Lower leg skin (tissue), 4 donors: ENCODE measurements at regions not wholly inside any gene's neighbourhood (a gene's known extent, or its start where the extent isn't known, plus 50 kb on each side); places are given as distances from the start of the nearest gene placed in this dataset.

Experiments
- DNase-seq, 2 donors: peaks; one replicate each; pipeline ENCODE4 v3.0.0-alpha.2; 2019; ENCODE audit warnings: low spot score in 2 of 2
- H3K4me3 ChIP-seq: fragments of 200-600 bp; sonication (generic); 2 replicates; pipeline ENCODE4 v1.5.1; 2017; ENCODE audit warnings: mild to moderate bottlenecking, low read depth; ENCODE audit not compliant: poor library complexity, severe bottlenecking
- POLR2A ChIP-seq, 2 donors: fragments of 450-650 bp; IDR thresholded peaks; one replicate each; pipeline ENCODE4 v1.6.1; 2016 to 2017; ENCODE audit warnings: antibody characterized with exemption in 2 of 2, mild to moderate bottlenecking in 1 of 2, moderate library complexity in 1 of 2
- WGBS, 2 donors: methylation state at CpG; one replicate each; pipeline ENCODE4 v1.1.5; 2018; 5-methylcytosine and 5-hydroxymethylcytosine counted together
- intact Hi-C: fragments of 100-400 bp; cut with DNase I; formaldehyde crosslinking; loops from one replicate; pipeline ENCODE4 v1.15.0; 2023; ENCODE audit warnings: low total_unique reads
- TF ChIP-seq, protein P1 (sequence below), 3 donors: fragments of 450-650 bp; IDR thresholded peaks; one replicate each; pipeline ENCODE4 v1.5.1; 2016; ENCODE audit warnings: antibody characterized with exemption in 3 of 3, mild to moderate bottlenecking in 3 of 3, moderate library complexity in 2 of 3

DNA sequence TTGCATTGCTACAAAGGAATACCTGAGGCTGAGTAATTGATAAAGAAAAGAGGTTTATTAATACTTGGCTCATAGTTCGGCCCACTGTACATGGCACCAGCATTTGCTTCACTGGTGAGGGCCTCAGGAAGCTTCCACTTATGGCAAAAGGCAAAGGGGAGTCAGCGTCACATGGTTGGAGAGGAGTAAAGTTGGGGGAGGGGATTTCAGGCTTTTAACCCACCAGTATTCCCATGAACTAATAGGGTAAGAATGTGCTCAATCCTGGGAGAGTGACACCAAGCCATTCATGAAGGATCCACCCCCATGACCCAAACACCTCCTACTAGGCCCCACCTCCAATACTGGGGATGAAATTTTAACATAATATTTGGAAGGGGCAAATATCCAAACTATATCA, 82.5 kb upstream of the MYCBP2 start:
- no peak for DNase-seq
- no peak overlapping the region for H3K4me3 ChIP-seq
- intact Hi-C loops: no loop called here
- TF ChIP-seq, protein P1, sequence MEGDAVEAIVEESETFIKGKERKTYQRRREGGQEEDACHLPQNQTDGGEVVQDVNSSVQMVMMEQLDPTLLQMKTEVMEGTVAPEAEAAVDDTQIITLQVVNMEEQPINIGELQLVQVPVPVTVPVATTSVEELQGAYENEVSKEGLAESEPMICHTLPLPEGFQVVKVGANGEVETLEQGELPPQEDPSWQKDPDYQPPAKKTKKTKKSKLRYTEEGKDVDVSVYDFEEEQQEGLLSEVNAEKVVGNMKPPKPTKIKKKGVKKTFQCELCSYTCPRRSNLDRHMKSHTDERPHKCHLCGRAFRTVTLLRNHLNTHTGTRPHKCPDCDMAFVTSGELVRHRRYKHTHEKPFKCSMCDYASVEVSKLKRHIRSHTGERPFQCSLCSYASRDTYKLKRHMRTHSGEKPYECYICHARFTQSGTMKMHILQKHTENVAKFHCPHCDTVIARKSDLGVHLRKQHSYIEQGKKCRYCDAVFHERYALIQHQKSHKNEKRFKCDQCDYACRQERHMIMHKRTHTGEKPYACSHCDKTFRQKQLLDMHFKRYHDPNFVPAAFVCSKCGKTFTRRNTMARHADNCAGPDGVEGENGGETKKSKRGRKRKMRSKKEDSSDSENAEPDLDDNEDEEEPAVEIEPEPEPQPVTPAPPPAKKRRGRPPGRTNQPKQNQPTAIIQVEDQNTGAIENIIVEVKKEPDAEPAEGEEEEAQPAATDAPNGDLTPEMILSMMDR (IDR thresholded peaks at IDR 0.05): no peak
- TF ChIP-seq POLR2A (IDR thresholded peaks at IDR 0.05): no peak
- 88 to 100% methylated on average over 2 of the region's 2 CpGs for WGBS, 2 donors

DNA sequence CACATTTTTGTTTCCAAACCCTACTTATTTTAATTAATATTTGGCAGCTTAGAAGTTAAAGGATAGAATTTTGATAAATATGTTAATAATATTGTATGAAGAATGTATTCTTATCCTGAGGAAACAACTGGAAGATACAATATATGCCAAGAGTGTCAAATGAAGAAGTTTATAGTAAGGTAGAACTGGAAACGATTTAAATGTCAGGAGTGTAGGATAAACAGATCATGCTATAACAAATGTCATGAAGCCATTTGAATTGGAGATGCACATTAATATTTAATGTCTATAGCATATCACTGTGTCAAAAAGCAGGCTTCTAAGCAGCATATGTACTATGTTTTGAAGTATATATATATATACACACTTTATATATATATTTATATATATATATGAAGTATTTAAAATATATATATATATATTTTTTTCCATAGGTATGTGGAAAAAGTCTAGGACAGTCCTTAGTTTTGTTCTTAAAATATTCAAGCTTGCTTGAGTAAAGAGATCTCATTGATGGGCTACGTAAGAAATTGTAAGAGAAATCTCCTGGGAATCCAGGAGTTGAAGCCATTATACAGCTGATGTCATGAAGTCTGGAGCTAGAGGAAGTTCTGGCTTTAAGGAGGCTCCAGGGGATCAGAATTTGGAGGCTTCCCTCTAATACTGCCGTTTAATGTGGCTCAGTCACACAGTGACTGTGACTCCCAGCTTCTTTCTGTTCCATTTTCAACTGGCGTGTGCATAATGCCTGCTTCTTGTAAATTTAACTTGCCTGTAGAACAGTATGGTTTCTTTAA, 79.9 kb upstream of the MYCBP2 start:
- no peak overlapping the region for H3K4me3 ChIP-seq
- intact Hi-C loops: no loop called here
- no peak for DNase-seq
- 76 to 82% methylated on average over 4 of the region's 4 CpGs for WGBS, 2 donors
- no peak for TF ChIP-seq POLR2A (IDR thresholded peaks at IDR 0.05)
- TF ChIP-seq, protein P1 (IDR thresholded peaks at IDR 0.05): no peak

DNA sequence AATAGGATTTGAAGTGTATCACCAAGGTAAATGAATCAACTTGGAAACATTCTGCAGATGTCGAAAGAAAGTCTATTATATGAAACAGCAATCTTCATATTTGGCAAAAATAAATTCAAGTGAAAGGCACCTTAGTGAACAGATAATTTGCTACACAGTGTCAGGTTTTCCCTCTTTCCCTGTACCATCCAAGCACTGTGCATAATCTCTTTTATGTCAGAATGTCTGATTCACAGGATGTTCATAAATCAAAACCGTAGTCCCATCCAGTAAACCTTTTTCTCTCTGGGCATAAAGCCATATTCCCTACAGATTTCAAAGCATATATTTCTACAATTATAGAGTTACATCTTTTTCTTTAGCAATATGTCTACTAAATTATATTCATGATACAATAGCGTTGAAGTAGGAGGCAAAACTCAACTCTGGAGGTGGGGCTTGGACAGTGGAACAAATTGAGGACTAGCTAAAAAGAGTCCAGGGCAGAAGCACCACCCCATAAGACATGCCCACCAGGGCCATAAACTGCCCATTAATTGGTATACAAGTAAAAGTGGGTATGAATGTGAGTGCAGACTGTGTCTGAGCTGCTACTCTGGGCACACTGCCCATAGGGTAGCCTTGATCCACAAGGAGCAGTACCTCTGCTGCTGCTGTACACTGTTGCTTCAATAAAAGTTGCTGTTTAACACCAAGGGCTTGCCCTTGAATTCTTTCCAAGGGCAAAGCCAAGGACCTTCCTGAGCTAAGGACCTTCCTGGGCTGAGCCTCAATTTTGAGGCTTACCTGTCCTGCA, 72.1 kb upstream of the MYCBP2 start:
- no peak for DNase-seq
- H3K4me3 ChIP-seq: no peak overlapping the region
- intact Hi-C loops: no loop called here
- WGBS, 2 donors: 52 to 56% methylated on average over 3 of the region's 3 CpGs
- TF ChIP-seq, protein P1 (IDR thresholded peaks at IDR 0.05): no peak
- no peak for TF ChIP-seq POLR2A (IDR thresholded peaks at IDR 0.05)

DNA sequence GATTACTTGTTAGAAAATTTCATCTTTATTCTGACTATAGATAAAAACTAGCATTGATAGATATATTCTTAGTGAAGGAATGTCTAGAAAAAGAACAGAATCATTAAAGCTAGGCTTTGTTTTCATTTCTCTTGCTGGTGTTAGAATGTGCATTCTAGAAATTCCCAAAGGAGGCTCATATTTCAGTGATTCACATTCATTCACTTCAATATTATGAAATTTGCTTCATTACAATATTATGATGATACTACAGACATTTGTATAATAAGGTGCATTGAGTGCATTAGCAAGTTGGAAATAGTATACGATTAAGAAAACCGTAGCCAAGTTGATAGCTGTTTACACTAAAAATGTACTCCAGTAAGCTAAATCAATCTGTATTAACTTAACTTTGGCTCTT, 70.7 kb upstream of the MYCBP2 start:
- DNase-seq: no peak

DNA sequence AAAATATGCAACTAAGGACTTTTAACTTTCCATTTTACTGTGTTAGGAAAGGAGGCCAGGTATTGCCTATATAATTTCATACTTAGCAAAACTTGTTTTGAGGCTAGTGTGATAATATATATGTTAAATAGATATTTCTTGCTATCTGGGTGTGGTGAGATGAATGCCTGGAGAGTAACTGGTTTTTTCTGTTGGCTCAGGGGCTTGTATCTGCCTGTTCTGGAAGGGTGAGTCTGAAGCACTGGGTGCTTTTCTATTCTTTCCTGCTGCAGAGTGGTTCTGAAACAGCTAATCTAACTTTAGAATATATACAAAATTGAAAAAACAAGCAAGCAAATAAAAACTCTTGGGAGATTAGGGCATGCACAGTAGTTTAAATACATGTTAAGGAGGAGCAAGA, 64.6 kb upstream of the MYCBP2 start:
- no peak for TF ChIP-seq POLR2A (IDR thresholded peaks at IDR 0.05)
- TF ChIP-seq, protein P1 (IDR thresholded peaks at IDR 0.05): no peak
- DNase-seq: no peak
- intact Hi-C loops: no loop called here
- H3K4me3 ChIP-seq: no peak overlapping the region

More for the DNA sequence above, 70.7 kb upstream of the MYCBP2 start:
- intact Hi-C loops: no loop called here
- no peak overlapping the region for H3K4me3 ChIP-seq
- TF ChIP-seq, protein P1 (IDR thresholded peaks at IDR 0.05): no peak
- TF ChIP-seq POLR2A (IDR thresholded peaks at IDR 0.05): no peak
- 67 to 71% methylated on average over 2 of the region's 2 CpGs for WGBS, 2 donors
